ENCODE measurements at regions not wholly inside any gene's neighbourhood (a gene's known extent, or its start where the extent isn't known, plus 50 kb on each side); places are given as distances from the start of the nearest gene placed in this dataset.

GRCh38 chr1:221032204-221032585 is 153.0 kb downstream of the HLX start:
- no peak overlapping the region for H3K4me3 ChIP-seq (ENCODE audit: low read depth, low read length)
- no peak for DNase-seq (ENCODE audit: low read depth)
- no peak for TF ChIP-seq CTCF (IDR thresholded peaks at IDR 0.05; ENCODE audit: low read depth, low read length, missing control alignments)

GRCh38 chr1:221032637-221033280 is 153.5 kb downstream of the HLX start:
- no peak for TF ChIP-seq CTCF (IDR thresholded peaks at IDR 0.05; ENCODE audit: low read depth, low read length, missing control alignments)
- no peak for DNase-seq (ENCODE audit: low read depth)
- H3K4me3 ChIP-seq (ENCODE audit: low read depth, low read length): no peak overlapping the region

GRCh38 chr1:221035662-221036153 is 156.5 kb downstream of the HLX start:
- no peak for TF ChIP-seq CTCF (IDR thresholded peaks at IDR 0.05; ENCODE audit: low read depth, low read length, missing control alignments)
- no peak for DNase-seq (ENCODE audit: low read depth)
- H3K4me3 ChIP-seq (ENCODE audit: low read depth, low read length): no peak overlapping the region

- no peak for TF ChIP-seq CTCF (IDR thresholded peaks at IDR 0.05; ENCODE audit: low read depth, low read length, missing control alignments)
- H3K4me3 ChIP-seq (ENCODE audit: low read depth, low read length): no peak overlapping the region
- no peak for DNase-seq (ENCODE audit: low read depth)
Observed at GRCh38 chr1:221039616-221040015, 160.4 kb downstream of the HLX start.

GRCh38 chr1:221040101-221040500 is 160.9 kb downstream of the HLX start:
- no peak for DNase-seq (ENCODE audit: low read depth)
- H3K4me3 ChIP-seq (ENCODE audit: low read depth, low read length): no peak overlapping the region
- no peak for TF ChIP-seq CTCF (IDR thresholded peaks at IDR 0.05; ENCODE audit: low read depth, low read length, missing control alignments)

GRCh38 chr1:221040691-221041285 is 161.5 kb downstream of the HLX start:
- no peak for TF ChIP-seq CTCF (IDR thresholded peaks at IDR 0.05; ENCODE audit: low read depth, low read length, missing control alignments)
- no peak overlapping the region for H3K4me3 ChIP-seq (ENCODE audit: low read depth, low read length)
- no peak for DNase-seq (ENCODE audit: low read depth)

GRCh38 chr1:221044538-221044937 is 165.3 kb downstream of the HLX start:
- DNase-seq (ENCODE audit: low read depth): no peak
- TF ChIP-seq CTCF (IDR thresholded peaks at IDR 0.05; ENCODE audit: low read depth, low read length, missing control alignments): no peak
- H3K4me3 ChIP-seq (ENCODE audit: low read depth, low read length): no peak overlapping the region
